GM19395 (cell line): ENCODE measurements at regions not wholly inside any gene's neighbourhood (a gene's known extent, or its start where the extent isn't known, plus 50 kb on each side); places are given as distances from the start of the nearest gene placed in this dataset.
"Not testable (repeated sequence)": the region's sequence is repeated elsewhere in the genome, so short reads cannot be mapped to it uniquely, and the experiment has no call there.

Experiments used
- ATAC-seq: cut with Tn5 transposase; IDR thresholded peaks from one replicate; pipeline ENCODE4 v1.9.1; 2021; ENCODE audit warnings: mild to moderate bottlenecking, moderate library complexity; ENCODE audit not compliant: unreplicated experiment

- ATAC-seq = no peak
These were observed 55.2 kb downstream of the RPL22L1 start for GRCh38 chr3:170814822-170815221.

GRCh38 chr3:170813266-170813665, 56.7 kb downstream of the RPL22L1 start:
- no peak for ATAC-seq

GRCh38 chr3:170811928-170812591, 57.9 kb downstream of the RPL22L1 start:
- peak; percentile 80 for ATAC-seq

- ATAC-seq = no peak
These were observed 58.5 kb downstream of the RPL22L1 start for GRCh38 chr3:170811515-170811914.

GRCh38 chr3:170809975-170810357, 60.0 kb downstream of the RPL22L1 start:
- ATAC-seq = no peak

GRCh38 chr3:170809007-170809974, 60.7 kb downstream of the RPL22L1 start:
- ATAC-seq = peak; percentile 61

- ATAC-seq = no peak
These were observed 62.0 kb downstream of the RPL22L1 start for GRCh38 chr3:170808041-170808440.

GRCh38 chr3:170806676-170807075, 63.3 kb downstream of the RPL22L1 start:
- no peak for ATAC-seq

GRCh38 chr3:170806141-170806540, 63.9 kb downstream of the RPL22L1 start:
- no peak for ATAC-seq

- ATAC-seq = not testable (repeated sequence)
These were observed 64.7 kb downstream of the RPL22L1 start for GRCh38 chr3:170805296-170805695.

GRCh38 chr3:170804634-170805033, 65.4 kb downstream of the RPL22L1 start:
- not testable (repeated sequence) for ATAC-seq

GRCh38 chr3:170804078-170804477, 65.9 kb downstream of the RPL22L1 start:
- no peak for ATAC-seq

GRCh38 chr3:170802164-170803151, 67.5 kb downstream of the RPL22L1 start:
- no peak for ATAC-seq

GRCh38 chr3:170801597-170801996, 68.4 kb downstream of the RPL22L1 start:
- ATAC-seq = no peak

GRCh38 chr3:170800275-170800674, 69.7 kb downstream of the RPL22L1 start:
- ATAC-seq = not testable (repeated sequence)

- no peak for ATAC-seq
These were observed 71.0 kb downstream of the RPL22L1 start for GRCh38 chr3:170799009-170799408.

- ATAC-seq = no peak
These were observed 72.3 kb downstream of the RPL22L1 start for GRCh38 chr3:170797685-170798084.

- no peak for ATAC-seq
These were observed 77.5 kb downstream of the RPL22L1 start for GRCh38 chr3:170792471-170792870.

GRCh38 chr3:170790647-170791046, 79.3 kb downstream of the RPL22L1 start:
- ATAC-seq = no peak

- no peak for ATAC-seq
These were observed 82.5 kb downstream of the RPL22L1 start for GRCh38 chr3:170787464-170787863.

- ATAC-seq = no peak
These were observed 84.5 kb downstream of the RPL22L1 start for GRCh38 chr3:170785454-170785853.
